H9 (cell line): ENCODE measurements at regions not wholly inside any gene's neighbourhood (a gene's known extent, or its start where the extent isn't known, plus 50 kb on each side); places are given as distances from the start of the nearest gene placed in this dataset.

ENCODE experiments used
- DNase-seq: peaks from one replicate; pipeline ENCODE4 v3.0.0-alpha.2; 2017
- H2AFZ ChIP-seq: one replicate; pipeline ENCODE4 v1.6.1; 2013; ENCODE audit warnings: mild to moderate bottlenecking, low read length, control low read depth, moderate library complexity
- H2AK5ac ChIP-seq: 2 replicates; pipeline ENCODE4 v1.6.1; 2013; ENCODE audit warnings: low read length, control low read depth, mixed read lengths; ENCODE audit not compliant: insufficient read length
- H2BK120ac ChIP-seq: one replicate; pipeline ENCODE4 v1.6.1; 2013; ENCODE audit warnings: low read depth, mild to moderate bottlenecking, low read length, control low read depth, inconsistent platforms; ENCODE audit not compliant: poor library complexity, severe bottlenecking
- H2BK12ac ChIP-seq: 2 replicates; pipeline ENCODE4 v1.6.1; 2013; ENCODE audit warnings: low read length, control low read depth, mixed read lengths, low read depth; ENCODE audit not compliant: insufficient read length
- H2BK15ac ChIP-seq: 2 replicates; pipeline ENCODE4 v1.6.1; 2013; ENCODE audit warnings: low read depth, low read length, control low read depth
- H2BK20ac ChIP-seq: one replicate; pipeline ENCODE4 v1.6.1; 2013; ENCODE audit warnings: low read depth, mild to moderate bottlenecking, low read length, control low read depth, inconsistent platforms; ENCODE audit not compliant: poor library complexity, severe bottlenecking
- H2BK5ac ChIP-seq: 2 replicates; pipeline ENCODE4 v1.6.1; 2013; ENCODE audit warnings: low read length, control low read depth, mixed read lengths; ENCODE audit not compliant: insufficient read length
- H3K14ac ChIP-seq: 2 replicates; pipeline ENCODE4 v1.6.1; 2013; ENCODE audit warnings: low read length, control low read depth; ENCODE audit not compliant: insufficient read depth
- H3K18ac ChIP-seq: 2 replicates; pipeline ENCODE4 v1.6.1; 2013; ENCODE audit warnings: low read depth, mild to moderate bottlenecking, mixed read lengths, low read length, control low read depth; ENCODE audit not compliant: insufficient read length
- H3K23ac ChIP-seq: 2 replicates; pipeline ENCODE4 v1.6.1; 2013; ENCODE audit warnings: low read length, control low read depth, mixed read lengths, low read depth; ENCODE audit not compliant: insufficient read length
- H3K23me2 ChIP-seq: 2 replicates; pipeline ENCODE4 v1.6.1; 2013; ENCODE audit warnings: low read depth, mild to moderate bottlenecking, mixed read lengths, low read length, control low read depth; ENCODE audit not compliant: insufficient read length, poor library complexity, severe bottlenecking
- H3K27ac ChIP-seq: 2 replicates; pipeline ENCODE4 v1.5.1; 2013; ENCODE audit warnings: low read length, control low read depth, mixed read lengths, low read depth; ENCODE audit not compliant: insufficient read length
- H3K27me3 ChIP-seq: 2 replicates; pipeline ENCODE4 v1.6.1; 2013; ENCODE audit warnings: low read length, control low read depth, inconsistent platforms; ENCODE audit not compliant: insufficient read depth
- H3K4ac ChIP-seq: 2 replicates; pipeline ENCODE4 v1.6.1; 2013; ENCODE audit warnings: low read depth, mild to moderate bottlenecking, control low read depth, inconsistent platforms, low read length, moderate library complexity
- H3K4me1 ChIP-seq: 2 replicates; pipeline ENCODE4 v1.6.1; 2013; ENCODE audit warnings: low read length, control low read depth, inconsistent platforms; ENCODE audit not compliant: insufficient read depth
- H3K4me2 ChIP-seq: 2 replicates; pipeline ENCODE4 v1.6.1; 2013; ENCODE audit warnings: low read length, control low read depth, mixed read lengths; ENCODE audit not compliant: insufficient read length, insufficient read depth
- H3K56ac ChIP-seq: 2 replicates; pipeline ENCODE4 v1.6.1; 2013; ENCODE audit warnings: low read depth, mild to moderate bottlenecking, mixed read lengths, low read length, control low read depth; ENCODE audit not compliant: insufficient read length
- H3K79me1 ChIP-seq: 2 replicates; pipeline ENCODE4 v1.6.1; 2013; ENCODE audit warnings: low read depth, mild to moderate bottlenecking, moderate library complexity, low read length, control low read depth, inconsistent platforms; ENCODE audit not compliant: insufficient read depth, poor library complexity, severe bottlenecking
- H3K79me2 ChIP-seq: 2 replicates; pipeline ENCODE4 v1.6.1; 2013; ENCODE audit warnings: low read length, control low read depth, inconsistent platforms; ENCODE audit not compliant: insufficient read depth
- H3K9ac ChIP-seq: 2 replicates; pipeline ENCODE4 v1.6.1; 2013; ENCODE audit warnings: low read length, control low read depth, mixed read lengths; ENCODE audit not compliant: insufficient read length; ENCODE audit errors: extremely low read depth
- H3K9me3 ChIP-seq: one replicate; pipeline ENCODE4 v1.6.1; 2013; ENCODE audit warnings: low read depth, low read length, inconsistent platforms; ENCODE audit not compliant: control insufficient read depth
- H3T11ph ChIP-seq: one replicate; pipeline ENCODE4 v1.6.1; 2013; ENCODE audit warnings: mild to moderate bottlenecking, low read length, control low read depth, inconsistent platforms
- H4K20me1 ChIP-seq: one replicate; pipeline ENCODE4 v1.6.1; 2013; ENCODE audit not compliant: control insufficient read depth, insufficient read length, insufficient read depth
- H4K5ac ChIP-seq: 2 replicates; pipeline ENCODE4 v1.6.1; 2013; ENCODE audit warnings: low read depth, mild to moderate bottlenecking, mixed read lengths, low read length, control low read depth; ENCODE audit not compliant: insufficient read length
- H4K8ac ChIP-seq: replicated peaks from 2 replicates; pipeline ENCODE4 v1.6.1; 2013; ENCODE audit warnings: low read length, control low read depth, mixed read lengths, low read depth; ENCODE audit not compliant: insufficient read length
- H4K91ac ChIP-seq: 2 replicates; pipeline ENCODE4 v1.6.1; 2013; ENCODE audit warnings: low read depth, mild to moderate bottlenecking, moderate library complexity, mixed read lengths, low read length, control low read depth; ENCODE audit not compliant: insufficient read length
- H3K27ac Mint-ChIP-seq, 3 experiments: 2 replicates in 2 of 3; 3 replicates in 1 of 3; pipeline ENCODE4 v1.8.0; 2020 to 2021; ENCODE audit warnings: mixed read lengths in 3 of 3, mild to moderate bottlenecking in 1 of 3, moderate library complexity in 1 of 3
- H3K27me3 Mint-ChIP-seq: 2 replicates; pipeline ENCODE4 v1.8.0; 2021; ENCODE audit warnings: low read depth, mild to moderate bottlenecking, moderate library complexity, mixed read lengths
- H3K36me3 Mint-ChIP-seq, 3 experiments: 2 replicates in 2 of 3; 3 replicates in 1 of 3; pipeline ENCODE4 v1.8.0; 2020 to 2021; ENCODE audit warnings: low read depth in 3 of 3, mixed read lengths in 3 of 3; ENCODE audit not compliant: insufficient read depth in 1 of 3
- H3K4me1 Mint-ChIP-seq, 2 experiments: 2 replicates each; pipeline ENCODE4 v1.8.0; 2020; ENCODE audit warnings: mixed read lengths in 2 of 2
- H3K4me3 Mint-ChIP-seq, 2 experiments: 2 replicates in 1 of 2; 3 replicates in 1 of 2; pipeline ENCODE4 v1.8.0; 2020 to 2021; ENCODE audit warnings: mild to moderate bottlenecking in 2 of 2, mixed read lengths in 2 of 2, moderate library complexity in 1 of 2
- H3K9me3 Mint-ChIP-seq, 2 experiments: 2 replicates in 1 of 2; 3 replicates in 1 of 2; pipeline ENCODE4 v1.8.0; 2020; ENCODE audit warnings: mild to moderate bottlenecking in 2 of 2, mixed read lengths in 2 of 2, moderate library complexity in 1 of 2
- WGBS: extraction: QIAGEN DNeasy Blood & Tissue Kit; methylation state at CpG from one replicate; pipeline ENCODE4 v1.1.7; 2013; ENCODE audit warnings: missing lambda C conversion rate, low lambda C conversion rate, mixed read lengths; ENCODE audit not compliant: insufficient read length; ENCODE audit errors: extremely low coverage; 5-methylcytosine and 5-hydroxymethylcytosine counted together
- TF ChIP-seq, protein P1 (sequence below): fragments of 200-600 bp; sonication (generic); conservative IDR thresholded peaks from 3 replicates; pipeline ENCODE4 v1.8.0; 2021; ENCODE audit warnings: antibody characterized with exemption, mild to moderate bottlenecking

DNA sequence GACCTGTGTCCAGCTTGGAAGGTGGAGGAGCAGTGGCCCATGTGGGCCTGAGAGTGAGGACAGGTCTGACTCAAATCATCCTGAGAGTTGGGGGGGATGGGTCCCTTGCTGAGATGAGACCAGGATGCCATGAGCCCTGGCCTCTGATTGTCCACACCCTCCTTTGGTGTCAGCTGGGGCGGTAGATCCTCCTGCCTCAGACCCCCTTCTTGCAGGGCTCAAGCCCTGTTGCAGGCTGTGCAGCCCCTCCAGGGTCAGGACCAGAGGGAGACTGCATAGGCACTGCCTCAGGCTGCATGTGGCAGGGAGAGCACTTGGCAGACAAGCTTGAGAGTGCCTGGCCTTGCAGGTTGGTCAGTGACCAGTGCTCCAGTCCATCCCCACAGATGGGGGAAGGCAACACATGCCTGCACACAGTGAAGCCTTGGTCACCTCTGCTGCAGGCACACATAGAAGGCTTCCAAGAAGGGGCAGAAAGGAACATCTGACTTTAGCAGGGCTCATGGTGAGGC lies 82.2 kb upstream of the ACTRT2 start:
- peaks cover 0 to 20% (median 7%) of the 10 kb centered on the region in 3 experiments; a peak in 4 of 7 replicates for H3K36me3 Mint-ChIP-seq
- Histone ChIP-seq H4K20me1 (no peaks in the 10 kb centered on the region), H3K23me2 (no peaks in the 10 kb centered on the region), H3K27me3 (no peaks in the 10 kb centered on the region), H3K27ac (no peak overlapping the region), H2AFZ (no peak overlapping the region), H2BK120ac (no peak overlapping the region), H2BK12ac (no peak overlapping the region), H3K79me1 (no peaks in the 10 kb centered on the region), H3K23ac (no peak overlapping the region), H3T11ph (no peak overlapping the region), H3K14ac (no peak overlapping the region), H4K91ac (no peak overlapping the region), H3K4me2 (no peak overlapping the region), H2BK15ac (no peak overlapping the region), H3K9ac (no peak overlapping the region), H3K4ac (no peak overlapping the region), H2BK5ac (no peak overlapping the region), H4K8ac (no peak overlapping the region), H3K79me2 (no peaks in the 10 kb centered on the region), H3K4me1 (no peaks in the 10 kb centered on the region), H3K9me3 (peaks cover 86% of the 10 kb centered on the region), H4K5ac (no peak overlapping the region), H2BK20ac (no peak overlapping the region), H3K18ac (no peak overlapping the region), H2AK5ac (no peak overlapping the region), H3K56ac (no peak overlapping the region)
- no peak overlapping the region for H3K4me3 Mint-ChIP-seq
- DNase-seq: no peak
- H3K4me1 Mint-ChIP-seq: no peaks in the 10 kb centered on the region
- H3K27ac Mint-ChIP-seq: no peak overlapping the region
- peaks cover 40 to 72% of the 10 kb centered on the region in 2 experiments for H3K9me3 Mint-ChIP-seq
- peaks cover 4% of the 10 kb centered on the region for H3K27me3 Mint-ChIP-seq
- no CpG with 5 or more reads among the region's 1 CpG for WGBS
- TF ChIP-seq, protein P1, sequence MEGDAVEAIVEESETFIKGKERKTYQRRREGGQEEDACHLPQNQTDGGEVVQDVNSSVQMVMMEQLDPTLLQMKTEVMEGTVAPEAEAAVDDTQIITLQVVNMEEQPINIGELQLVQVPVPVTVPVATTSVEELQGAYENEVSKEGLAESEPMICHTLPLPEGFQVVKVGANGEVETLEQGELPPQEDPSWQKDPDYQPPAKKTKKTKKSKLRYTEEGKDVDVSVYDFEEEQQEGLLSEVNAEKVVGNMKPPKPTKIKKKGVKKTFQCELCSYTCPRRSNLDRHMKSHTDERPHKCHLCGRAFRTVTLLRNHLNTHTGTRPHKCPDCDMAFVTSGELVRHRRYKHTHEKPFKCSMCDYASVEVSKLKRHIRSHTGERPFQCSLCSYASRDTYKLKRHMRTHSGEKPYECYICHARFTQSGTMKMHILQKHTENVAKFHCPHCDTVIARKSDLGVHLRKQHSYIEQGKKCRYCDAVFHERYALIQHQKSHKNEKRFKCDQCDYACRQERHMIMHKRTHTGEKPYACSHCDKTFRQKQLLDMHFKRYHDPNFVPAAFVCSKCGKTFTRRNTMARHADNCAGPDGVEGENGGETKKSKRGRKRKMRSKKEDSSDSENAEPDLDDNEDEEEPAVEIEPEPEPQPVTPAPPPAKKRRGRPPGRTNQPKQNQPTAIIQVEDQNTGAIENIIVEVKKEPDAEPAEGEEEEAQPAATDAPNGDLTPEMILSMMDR: no peak
